IMR-90 (cell line): ENCODE measurements at regions not wholly inside any gene's neighbourhood (a gene's known extent, or its start where the extent isn't known, plus 50 kb on each side); places are given as distances from the start of the nearest gene placed in this dataset.
"Not testable (repeated sequence)": the region's sequence is repeated elsewhere in the genome, so short reads cannot be mapped to it uniquely, and the experiment has no call there.

Source experiments
- ATAC-seq: fragments of 200-7000 bp; cut with Tn5 transposase; 2 replicates; pipeline ENCODE4 v1.9.1; 2020; ENCODE audit warnings: low read depth, mild to moderate bottlenecking, moderate library complexity
- BruUV-seq: library from RNA; stranded (reverse); fragments of 400-500 nt; replicated peaks from 2 replicates; lab custom pipeline; 2021; lab: Mats Ljungman, UMichigan
- CTCF ChIA-PET: fragments of 300-600 bp; formaldehyde crosslinking; extraction: SDS; loops from one replicate; lab custom pipeline; 2021; ENCODE audit warnings: antibody characterized with exemption; lab: Yijun Ruan, JAX
- POLR2A ChIA-PET: fragments of 300-600 bp; sonication (Branson Sonifier 250); formaldehyde crosslinking; loops from one replicate; lab custom pipeline; 2022; ENCODE audit warnings: antibody characterized with exemption; ENCODE audit not compliant: unreplicated experiment; lab: Charles Lee
- DNase-seq: peaks from one replicate; pipeline ENCODE4 v3.0.0; 2013
- H2AFZ ChIP-seq: replicated peaks from 2 replicates; pipeline ENCODE3; 2013; ENCODE audit warnings: low read length, mild to moderate bottlenecking; ENCODE audit not compliant: poor library complexity
- H2AK5ac ChIP-seq: 2 replicates; pipeline ENCODE4 v1.6.1; 2013; ENCODE audit warnings: low read depth, low read length, inconsistent platforms
- H2AK9ac ChIP-seq: replicated peaks from 2 replicates; pipeline ENCODE3; 2013; ENCODE audit warnings: mild to moderate bottlenecking, low read depth, low read length, moderate library complexity; ENCODE audit not compliant: poor library complexity
- H2BK120ac ChIP-seq: 2 replicates; pipeline ENCODE4 v1.6.1; 2013; ENCODE audit warnings: low read depth, low read length, inconsistent platforms
- H2BK15ac ChIP-seq: 3 replicates; pipeline ENCODE4 v1.6.1; 2013; ENCODE audit warnings: low read depth, low read length, inconsistent platforms
- H2BK20ac ChIP-seq: 2 replicates; pipeline ENCODE4 v1.6.1; 2013; ENCODE audit warnings: low read depth, mild to moderate bottlenecking, inconsistent platforms, low read length, moderate library complexity
- H2BK5ac ChIP-seq: 2 replicates; pipeline ENCODE4 v1.6.1; 2013; ENCODE audit warnings: mild to moderate bottlenecking, low read depth, low read length, inconsistent platforms; ENCODE audit not compliant: poor library complexity, severe bottlenecking
- H3K14ac ChIP-seq: replicated peaks from 2 replicates; pipeline ENCODE4 v1.6.1; 2013; ENCODE audit warnings: low read depth, low read length, inconsistent platforms
- H3K18ac ChIP-seq: 2 replicates; pipeline ENCODE4 v1.6.1; 2013; ENCODE audit warnings: low read depth, low read length, control low read depth
- H3K23ac ChIP-seq: 2 replicates; pipeline ENCODE4 v1.6.1; 2013; ENCODE audit warnings: low read depth, low read length, inconsistent platforms
- H3K27ac ChIP-seq: 2 replicates; pipeline ENCODE4 v1.5.1; 2013; ENCODE audit warnings: mild to moderate bottlenecking, control low read depth, low read length; ENCODE audit not compliant: insufficient read depth
- H3K27me3 ChIP-seq: 2 replicates; pipeline ENCODE4 v1.6.1; 2013; ENCODE audit warnings: low read length; ENCODE audit not compliant: control insufficient read depth, insufficient read depth
- H3K36me3 ChIP-seq: 2 replicates; pipeline ENCODE4 v1.6.1; 2013; ENCODE audit warnings: low read length, mixed read lengths; ENCODE audit not compliant: control insufficient read depth, insufficient read depth
- H3K4ac ChIP-seq: 2 replicates; pipeline ENCODE4 v1.6.1; 2013; ENCODE audit warnings: low read depth, low read length, inconsistent platforms
- H3K4me1 ChIP-seq: 2 replicates; pipeline ENCODE4 v1.6.1; 2013; ENCODE audit warnings: low read length, mixed read lengths; ENCODE audit not compliant: control insufficient read depth, insufficient read depth
- H3K4me2 ChIP-seq: 2 replicates; pipeline ENCODE4 v1.6.1; 2013; ENCODE audit warnings: low read depth, mild to moderate bottlenecking, control low read depth, low read length, moderate library complexity
- H3K4me3 ChIP-seq: 2 replicates; pipeline ENCODE4 v1.5.1; 2013; ENCODE audit warnings: low read depth, mild to moderate bottlenecking, control low read depth, low read length, moderate library complexity; ENCODE audit not compliant: insufficient read depth
- H3K56ac ChIP-seq: 2 replicates; pipeline ENCODE4 v1.6.1; 2013; ENCODE audit warnings: low read length, inconsistent platforms; ENCODE audit not compliant: insufficient read depth; ENCODE audit errors: extremely low read depth
- H3K79me1 ChIP-seq, 2 experiments: 2 replicates each; pipeline ENCODE4 v1.6.1; 2013; ENCODE audit warnings: low read length in 2 of 2, inconsistent platforms in 1 of 2, low read depth in 1 of 2
- H3K9ac ChIP-seq: 2 replicates; pipeline ENCODE4 v1.6.1; 2013; ENCODE audit warnings: low read depth, low read length, control low read depth
- H3K9me1 ChIP-seq: 2 replicates; pipeline ENCODE4 v1.6.1; 2013; ENCODE audit warnings: low read length, inconsistent platforms; ENCODE audit not compliant: insufficient read depth
- H3K9me3 ChIP-seq: 2 replicates; pipeline ENCODE4 v1.6.1; 2013; ENCODE audit warnings: low read length; ENCODE audit not compliant: control insufficient read depth, insufficient read depth
- H4K20me1 ChIP-seq: 2 replicates; pipeline ENCODE4 v1.6.1; 2013; ENCODE audit warnings: low read length, inconsistent platforms; ENCODE audit not compliant: insufficient read depth
- H4K5ac ChIP-seq: 2 replicates; pipeline ENCODE4 v1.6.1; 2013; ENCODE audit warnings: mild to moderate bottlenecking, low read depth, low read length, control low read depth
- H4K8ac ChIP-seq, 2 experiments: 2 replicates each; pipeline ENCODE4 v1.6.1; 2013; ENCODE audit warnings: low read depth in 2 of 2, low read length in 2 of 2, control low read depth in 1 of 2, inconsistent platforms in 1 of 2
- H4K91ac ChIP-seq: 2 replicates; pipeline ENCODE4 v1.6.1; 2013; ENCODE audit warnings: low read depth, low read length, inconsistent platforms; ENCODE audit not compliant: insufficient read depth
- dilution Hi-C: fragments of 300-500 bp; cut with HindIII; formaldehyde crosslinking; loops from one replicate; pipeline ENCODE4 v1.14.3; 2018; ENCODE audit warnings: low sequenced_read_pairs; ENCODE audit not compliant: unreplicated experiment
- in situ Hi-C: fragments of 300-500 bp; cut with MboI; formaldehyde crosslinking; loops from 3 replicates; pipeline ENCODE4 v1.14.3; 2019; ENCODE audit warnings: low sequenced_read_pairs, inconsistent platforms, mixed read lengths
- intact Hi-C: fragments of 100-400 bp; cut with micrococcal nuclease; formaldehyde crosslinking; loops from 2 replicates; pipeline ENCODE4 v1.10.0; 2022

- DNase-seq, H3K9ac ChIP-seq, H3K9me3 ChIP-seq, ATAC-seq, H3K4ac ChIP-seq, H3K4me2 ChIP-seq, H2AK9ac ChIP-seq, H3K23ac ChIP-seq, H2BK5ac ChIP-seq, H3K27me3 ChIP-seq, BruUV-seq, H2BK15ac ChIP-seq, H2BK120ac ChIP-seq, H3K4me3 ChIP-seq, H2AK5ac ChIP-seq, H3K18ac ChIP-seq, H2BK20ac ChIP-seq, H4K91ac ChIP-seq, H3K56ac ChIP-seq, H3K27ac ChIP-seq, H4K20me1 ChIP-seq, H3K36me3 ChIP-seq, H2AFZ ChIP-seq, intact Hi-C loops, H3K14ac ChIP-seq, CTCF ChIA-PET, in situ Hi-C loops, H3K79me1 ChIP-seq, dilution Hi-C loops, H3K9me1 ChIP-seq, H3K4me1 ChIP-seq, H4K5ac ChIP-seq, POLR2A ChIA-PET, H4K8ac ChIP-seq: not testable (repeated sequence)
Measured at GRCh38 chr1:30075916-30076315, 647.5 kb downstream of the MATN1 start.
